Ovary (tissue), 3 donors: ENCODE measurements at regions not wholly inside any gene's neighbourhood (a gene's known extent, or its start where the extent isn't known, plus 50 kb on each side); places are given as distances from the start of the nearest gene placed in this dataset.

Experiments
- CTCF ChIP-seq, 3 donors: fragments of 450-650 bp in 2 of 3; fragments of 200-600 bp in 1 of 3; IDR thresholded peaks; one replicate each; pipeline versions ENCODE4 v1.5.1 to v1.8.0; 2016 to 2022; ENCODE audit warnings: antibody characterized with exemption in 3 of 3, mild to moderate bottlenecking in 1 of 3
- EP300 ChIP-seq: sonication (generic); formaldehyde crosslinking; IDR thresholded peaks from one replicate; pipeline ENCODE4 v1.6.1; 2017; ENCODE audit warnings: antibody characterized with exemption
- POLR2A ChIP-seq: fragments of 450-650 bp; IDR thresholded peaks from one replicate; pipeline ENCODE4 v1.6.1; 2017; ENCODE audit warnings: antibody characterized with exemption, mild to moderate bottlenecking, moderate library complexity
- donor health status: DM: no; HTN: no; CAD: no.

- TF ChIP-seq CTCF (IDR thresholded peaks at IDR 0.05) = no peak
- no peak for TF ChIP-seq POLR2A
- no peak for TF ChIP-seq EP300
Measured at GRCh38 chr2:5026571-5027234, 665.5 kb upstream of the SOX11 start.
